WTC11 (cell line): ENCODE measurements at regions not wholly inside any gene's neighbourhood (a gene's known extent, or its start where the extent isn't known, plus 50 kb on each side); places are given as distances from the start of the nearest gene placed in this dataset.

Source experiments
- ATAC-seq: fragments of 200-7000 bp; cut with Tn5 transposase; 2 replicates; pipeline ENCODE4 v1.10.0; 2021; ENCODE audit warnings: mild to moderate bottlenecking, moderate library complexity
- CTCF ChIA-PET: fragments of 300-600 bp; sonication (Branson Sonifier 250); formaldehyde crosslinking; loops from one replicate; lab custom pipeline; 2021; ENCODE audit warnings: antibody characterized with exemption; lab: Charles Lee
- POLR2A ChIA-PET: fragments of 350-600 bp; sonication (Branson Sonifier 250); formaldehyde crosslinking; loops from one replicate; lab custom pipeline; 2021; ENCODE audit warnings: antibody characterized with exemption; lab: Charles Lee
- DNase-seq: peaks from one replicate; pipeline ENCODE4 v3.0.0; 2021; ENCODE audit warnings: low spot score
- H3K27ac Mint-ChIP-seq: 2 replicates; pipeline ENCODE4 v1.8.0; 2021; ENCODE audit warnings: mixed read lengths
- H3K27me3 Mint-ChIP-seq: 2 replicates; pipeline ENCODE4 v1.8.0; 2021; ENCODE audit warnings: low read depth, mild to moderate bottlenecking, moderate library complexity, mixed read lengths
- H3K36me3 Mint-ChIP-seq: 2 replicates; pipeline ENCODE4 v1.8.0; 2021; ENCODE audit warnings: mixed read lengths
- H3K4me1 Mint-ChIP-seq: 2 replicates; pipeline ENCODE4 v1.8.0; 2022; ENCODE audit warnings: mixed read lengths
- H3K4me3 Mint-ChIP-seq: 2 replicates; pipeline ENCODE4 v1.8.0; 2021; ENCODE audit warnings: mild to moderate bottlenecking, moderate library complexity, mixed read lengths
- H3K9me3 Mint-ChIP-seq: 2 replicates; pipeline ENCODE4 v1.8.0; 2021; ENCODE audit warnings: mixed read lengths
- AR ChIP-seq: fragments of 250-450 bp; sonication (Bioruptor Pico); IDR thresholded peaks from 2 replicates; pipeline ENCODE4 v1.9.0; 2021; ENCODE audit warnings: mild to moderate bottlenecking
- ATF1 ChIP-seq: sonication (generic); formaldehyde crosslinking; IDR thresholded peaks from 2 replicates; pipeline ENCODE4 v1.8.1; 2023; ENCODE audit warnings: mild to moderate bottlenecking, moderate library complexity, missing genetic modification reagents
- ATF6 ChIP-seq: sonication (generic); formaldehyde crosslinking; IDR thresholded peaks from 2 replicates; pipeline ENCODE4 v1.8.1; 2023; ENCODE audit warnings: mild to moderate bottlenecking, missing genetic modification reagents
- GTF2I ChIP-seq: fragments of 250-450 bp; sonication (Bioruptor Pico); conservative IDR thresholded peaks from 2 replicates; pipeline ENCODE4 v1.4.0; 2021; ENCODE audit warnings: mild to moderate bottlenecking
- HMGXB4 ChIP-seq: sonication (generic); formaldehyde crosslinking; IDR thresholded peaks from 2 replicates; pipeline ENCODE4 v1.8.1; 2023; ENCODE audit warnings: mild to moderate bottlenecking, moderate library complexity, missing genetic modification reagents
- IRF1 ChIP-seq: sonication (generic); formaldehyde crosslinking; IDR thresholded peaks from 2 replicates; pipeline ENCODE4 v1.8.0; 2023; ENCODE audit warnings: missing genetic modification reagents
- IRF2 ChIP-seq: sonication (generic); formaldehyde crosslinking; IDR thresholded peaks from 2 replicates; pipeline ENCODE4 v1.8.0; 2022; ENCODE audit warnings: low read depth, missing genetic modification reagents, borderline replicate concordance
- NR1H2 ChIP-seq: sonication (generic); formaldehyde crosslinking; IDR thresholded peaks from 2 replicates; pipeline ENCODE4 v1.9.0; 2021; ENCODE audit warnings: mild to moderate bottlenecking, moderate library complexity, missing genetic modification reagents
- SMAD4 ChIP-seq: sonication (generic); formaldehyde crosslinking; IDR thresholded peaks from 2 replicates; pipeline ENCODE4 v1.8.0; 2022; ENCODE audit warnings: mild to moderate bottlenecking, missing genetic modification reagents
- SOX15 ChIP-seq: fragments of 250-450 bp; sonication (Bioruptor Pico); IDR thresholded peaks from 2 replicates; pipeline ENCODE4 v1.9.0; 2021; ENCODE audit warnings: mild to moderate bottlenecking
- ZNF138 ChIP-seq: sonication (generic); formaldehyde crosslinking; conservative IDR thresholded peaks from 2 replicates; pipeline ENCODE4 v1.8.1; 2022; ENCODE audit warnings: mild to moderate bottlenecking, moderate library complexity, missing genetic modification reagents
- ZNF425 ChIP-seq: fragments of 250-450 bp; sonication (Bioruptor Pico); conservative IDR thresholded peaks from 2 replicates; pipeline ENCODE4 v1.9.0; 2021; ENCODE audit warnings: mild to moderate bottlenecking
- ZNF512 ChIP-seq: sonication (generic); formaldehyde crosslinking; IDR thresholded peaks from 2 replicates; pipeline ENCODE4 v1.8.1; 2022; ENCODE audit warnings: missing genetic modification reagents, borderline replicate concordance

GRCh38 chr17:65364438-65364837 lies 197.0 kb downstream of the AXIN2 start (continued):
- TF ChIP-seq AR (no peak), SMAD4 (no peak), IRF2 (CRISPR knock-in tag) (no peak), SOX15 (no peak), HMGXB4 (CRISPR knock-in tag) (no peak), ZNF138 (CRISPR knock-in tag) (no peak), ZNF512 (no peak)

GRCh38 chr17:65362826-65363225 lies 198.6 kb downstream of the AXIN2 start:
- no peak for ATAC-seq
- CTCF ChIA-PET = no interaction called here
- no peak overlapping the region for H3K27ac Mint-ChIP-seq
- no peaks in the 10 kb centered on the region; the same call in 1 of the 2 replicates for H3K27me3 Mint-ChIP-seq
- H3K4me3 Mint-ChIP-seq = no peak overlapping the region
- TF ChIP-seq GTF2I (CRISPR knock-in tag) = no peak
- no peak for TF ChIP-seq ATF6
- no peak for TF ChIP-seq ATF1 (CRISPR knock-in tag)
- TF ChIP-seq IRF1 (CRISPR knock-in tag) = no peak
- TF ChIP-seq NR1H2 = no peak
- TF ChIP-seq ZNF425 (CRISPR knock-in tag) = no peak
- 0 out of 2 replicates have a peak, but pooled peaks cover 2% of the 10 kb centered on the region for H3K4me1 Mint-ChIP-seq
- no peak for DNase-seq
- POLR2A ChIA-PET = no interaction called here
- H3K9me3 Mint-ChIP-seq = 0 out of 2 replicates have a peak, but pooled peaks cover 5% of the 10 kb centered on the region
- H3K36me3 Mint-ChIP-seq = no peaks in the 10 kb centered on the region
